K562 (cell line): ENCODE measurements at regions not wholly inside any gene's neighbourhood (a gene's known extent, or its start where the extent isn't known, plus 50 kb on each side); places are given as distances from the start of the nearest gene placed in this dataset.
A peak's percentile ranks its signal among the peaks of the same experiment; 100 is the strongest.

Experiments used
- ATAC-seq: fragments of 200-7000 bp; cut with Tn5 transposase; 3 replicates; pipeline ENCODE4 v1.9.1; 2020; ENCODE audit warnings: moderate library complexity
- BruUV-seq: library from RNA; stranded (reverse); fragments of 400-500 nt; replicated peaks from 2 replicates; lab custom pipeline; 2021; lab: Mats Ljungman, UMichigan
- CTCF ChIA-PET: fragments of 300-600 bp; formaldehyde crosslinking; extraction: SDS; loops from one replicate; lab custom pipeline; 2021; ENCODE audit warnings: low intra/inter-chr PET ratio; lab: Yijun Ruan, JAX
- POLR2A ChIA-PET: fragments of 300-600, 350-650 bp; sonication (Branson Sonifier 250); formaldehyde crosslinking; extraction: SDS; loops from one replicate; lab custom pipeline; 2021; ENCODE audit warnings: antibody characterized with exemption, inconsistent platforms; lab: Yijun Ruan, JAX
- DNase-seq, 4 experiments: peaks; one replicate each; pipeline versions ENCODE4 v3.0.0 to v3.0.0-alpha.2; 2011 to 2018; ENCODE audit warnings: low spot score in 3 of 4, mixed read lengths in 3 of 4; ENCODE audit errors: extremely low read depth in 1 of 4
- FAIRE-seq: peaks from 2 replicates; lab custom pipeline; 2011; peaks lifted over from hg19 to GRCh38; lab: Jason Lieb, UNC
- H2AFZ ChIP-seq: 2 replicates; pipeline ENCODE4 v1.6.0; 2011; ENCODE audit warnings: low read depth, low read length, control low read depth, inconsistent platforms
- H3K27ac ChIP-seq: fragments of 200-600 bp; 3 replicates; pipeline ENCODE4 v1.8.0; 2011; ENCODE audit warnings: low read depth, mild to moderate bottlenecking, control low read depth, inconsistent platforms, low read length, moderate library complexity, mixed read lengths; ENCODE audit errors: extremely low read depth
- H3K27me3 ChIP-seq, 2 experiments: fragments of 300-600 bp in 1 of 2; 2 replicates in 1 of 2; 3 replicates in 1 of 2; pipeline versions ENCODE4 v1.6.0 to v1.8.0; 2011; ENCODE audit warnings: inconsistent platforms in 2 of 2, low read length in 2 of 2, mild to moderate bottlenecking in 1 of 2, mixed read lengths in 1 of 2, moderate library complexity in 1 of 2; ENCODE audit not compliant: control insufficient read depth in 2 of 2, insufficient read depth in 2 of 2
- H3K36me3 ChIP-seq: fragments of 300-600 bp; 3 replicates; pipeline ENCODE4 v1.8.0; 2011; ENCODE audit warnings: mild to moderate bottlenecking, low read length, inconsistent platforms; ENCODE audit not compliant: control insufficient read depth, insufficient read depth
- H3K4me1 ChIP-seq, 2 experiments: fragments of 200-600 bp in 1 of 2; replicated peaks in 1 of 2; 2 replicates in 1 of 2; 3 replicates in 1 of 2; pipeline versions ENCODE4 v1.5.1 to v1.8.0; 2011; ENCODE audit warnings: inconsistent platforms in 2 of 2, low read length in 2 of 2, mild to moderate bottlenecking in 1 of 2, mixed read lengths in 1 of 2, moderate library complexity in 1 of 2; ENCODE audit not compliant: control insufficient read depth in 2 of 2, insufficient read depth in 2 of 2
- H3K4me2 ChIP-seq: 2 replicates; pipeline ENCODE4 v1.6.1; 2011; ENCODE audit warnings: low read length, control low read depth, inconsistent platforms, mixed read lengths; ENCODE audit not compliant: insufficient read depth
- H3K4me3 ChIP-seq: fragments of 200-600 bp; sonication (generic), shearing (Covaris generic); 2 replicates; pipeline ENCODE4 v1.5.1; 2016; ENCODE audit warnings: control low read depth, inconsistent platforms
- H3K79me2 ChIP-seq: fragments of 200-600 bp; 3 replicates; pipeline ENCODE4 v1.8.0; 2011; ENCODE audit warnings: low read length, inconsistent platforms; ENCODE audit not compliant: control insufficient read depth, insufficient read depth
- H3K9ac ChIP-seq, 2 experiments: 2 replicates each; pipeline versions ENCODE4 v1.6.0 to v1.6.1; 2011; ENCODE audit warnings: low read depth in 2 of 2, low read length in 2 of 2, control low read depth in 1 of 2, inconsistent platforms in 1 of 2, mild to moderate bottlenecking in 1 of 2, mixed read lengths in 1 of 2; ENCODE audit not compliant: insufficient read depth in 1 of 2
- H3K9me1 ChIP-seq: one replicate; pipeline ENCODE4 v1.6.0; 2011; ENCODE audit warnings: inconsistent platforms, mild to moderate bottlenecking, low read length, moderate library complexity; ENCODE audit not compliant: control insufficient read depth, insufficient read depth
- H3K9me3 ChIP-seq: replicated peaks from 2 replicates; pipeline ENCODE4 v1.5.1; 2011; ENCODE audit warnings: low read depth, low read length, inconsistent platforms; ENCODE audit not compliant: control insufficient read depth, insufficient read depth
- H4K20me1 ChIP-seq: replicated peaks from 2 replicates; pipeline ENCODE4 v1.6.1; 2011; ENCODE audit warnings: low read length, inconsistent platforms, mixed read lengths; ENCODE audit not compliant: control insufficient read depth, insufficient read depth
- GATAD2A ChIP-seq: fragments of 450-650 bp; IDR thresholded peaks from 2 replicates; pipeline ENCODE4 v1.6.1; 2017
- HNRNPL ChIP-seq: fragments of 200-400 bp; formaldehyde crosslinking; IDR thresholded peaks from 2 replicates; pipeline ENCODE4 v1.6.1; 2017; ENCODE audit warnings: low read depth, mild to moderate bottlenecking, low read length
- NFE2L1 ChIP-seq: fragments of 450-650 bp; IDR thresholded peaks from 2 replicates; pipeline ENCODE4 v1.6.1; 2016; ENCODE audit warnings: missing genetic modification characterization, low read depth, mild to moderate bottlenecking, missing compliant biosample characterization, moderate library complexity, borderline replicate concordance
- RFX1 ChIP-seq: fragments of 450-650 bp; IDR thresholded peaks from 2 replicates; pipeline ENCODE4 v1.6.1; 2016; ENCODE audit warnings: mild to moderate bottlenecking, moderate library complexity
- WGBS: fragments of 100-300 bp; shearing (Covaris generic); methylation state at CpG from one replicate; pipeline ENCODE4 v1.1.6; 2016; ENCODE audit warnings: low coverage, mixed read lengths; ENCODE audit not compliant: insufficient coverage; ENCODE audit errors: missing lambda C conversion rate; 5-methylcytosine and 5-hydroxymethylcytosine counted together
- in situ Hi-C: fragments of 300-500 bp; cut with MboI; formaldehyde crosslinking; loops from 4 replicates; pipeline ENCODE4 v1.15.0; 2018; ENCODE audit warnings: inconsistent platforms, mixed read lengths
- intact Hi-C: fragments of 100-400 bp; cut with micrococcal nuclease; formaldehyde crosslinking; loops from 2 replicates; pipeline ENCODE4 v1.14.2; 2022

DNA sequence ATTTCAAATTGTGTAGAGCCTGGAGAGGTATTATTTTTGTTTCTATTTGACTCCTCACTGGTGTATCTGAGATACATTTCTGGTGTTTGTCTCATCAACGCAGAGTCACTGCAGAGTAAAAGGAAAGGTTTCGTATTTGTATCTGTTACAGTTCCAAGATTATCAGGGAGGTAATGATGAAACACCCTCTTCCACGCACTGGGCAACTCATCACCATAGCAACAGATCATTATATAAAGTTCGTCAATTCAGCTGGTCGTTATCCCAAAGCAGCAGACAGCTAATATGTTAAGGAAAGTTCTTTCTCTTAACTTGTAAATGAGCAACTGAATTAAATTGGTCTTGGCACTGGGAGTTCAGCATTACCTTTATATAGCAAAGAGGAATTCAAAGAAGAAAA, 513.5 kb downstream of the MTRR start:
- no peaks in the 10 kb centered on the region for H3K36me3 ChIP-seq
- no peak for ATAC-seq
- no peak overlapping the region for H3K9ac ChIP-seq
- no peaks in the 10 kb centered on the region for H3K9me1 ChIP-seq
- BruUV-seq = no TSS peak
- H3K27me3 ChIP-seq = no peaks in the 10 kb centered on the region
- no peak overlapping the region for H3K27ac ChIP-seq
- in situ Hi-C loops = no loop called here
- H3K9me3 ChIP-seq = no peaks in the 10 kb centered on the region
- TF ChIP-seq NFE2L1 (tag) = no peak
- TF ChIP-seq RFX1 = peak; percentile 20; the same call in 1 of the 2 replicates
- no peaks in the 10 kb centered on the region for H3K4me1 ChIP-seq
- CTCF ChIA-PET = no interaction called here
- no peaks in the 10 kb centered on the region for H3K79me2 ChIP-seq
- intact Hi-C loops = no loop called here
- DNase-seq = no peak
- no peak overlapping the region for H3K4me3 ChIP-seq
- no peak overlapping the region for H2AFZ ChIP-seq
- no peak for FAIRE-seq
- POLR2A ChIA-PET = no interaction called here
- 0% methylated on average over 5 of the region's 5 CpGs for WGBS
- no peak overlapping the region for H3K4me2 ChIP-seq
- H4K20me1 ChIP-seq = no peaks in the 10 kb centered on the region

DNA sequence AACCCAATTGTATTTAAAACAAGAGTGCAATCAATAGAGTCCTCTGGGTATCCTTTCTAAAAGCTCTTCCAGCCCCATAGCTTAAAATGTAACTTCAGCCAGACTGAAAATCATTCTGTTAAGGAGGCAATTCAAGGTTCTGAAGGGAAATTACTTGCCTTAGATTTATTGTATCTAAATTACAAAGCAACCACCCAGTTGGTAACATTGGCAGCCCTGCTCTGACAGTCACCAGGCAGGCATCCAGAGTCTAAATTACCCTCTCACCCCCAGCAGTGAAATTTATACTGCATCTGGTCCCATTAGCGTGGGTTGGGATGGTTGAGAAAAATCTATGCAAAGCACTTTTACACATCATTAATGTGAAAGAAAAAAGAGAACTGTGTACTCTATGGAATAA, 514.7 kb downstream of the MTRR start:
- in situ Hi-C loops = no loop called here
- Histone ChIP-seq H3K9me3 (no peaks in the 10 kb centered on the region), H3K4me2 (no peak overlapping the region), H2AFZ (no peak overlapping the region), H3K36me3 (no peaks in the 10 kb centered on the region), H3K4me3 (no peak overlapping the region), H3K27me3 (no peaks in the 10 kb centered on the region), H3K9ac (no peak overlapping the region), H3K79me2 (no peaks in the 10 kb centered on the region), H3K4me1 (no peaks in the 10 kb centered on the region), H3K27ac (no peak overlapping the region), H4K20me1 (no peaks in the 10 kb centered on the region), H3K9me1 (no peaks in the 10 kb centered on the region)
- no peak for FAIRE-seq
- no peak for TF ChIP-seq GATAD2A
- no peak for TF ChIP-seq HNRNPL
- 0% methylated on average over 1 of the region's 1 CpG for WGBS
- ChIA-PET CTCF (no interaction called here), POLR2A (no interaction called here)
- ATAC-seq = no peak
- DNase-seq = no peak
- BruUV-seq = no TSS peak
- intact Hi-C loops = no loop called here
